Left forelimb (tissue), 1 donor: ENCODE measurements at regions not wholly inside any gene's neighbourhood (a gene's known extent, or its start where the extent isn't known, plus 50 kb on each side); places are given as distances from the start of the nearest gene placed in this dataset.
A peak's percentile ranks its signal among the peaks of the same experiment; 100 is the strongest.

Experiments used
- DNase-seq: peaks from one replicate; pipeline ENCODE4 v3.0.0-alpha.2; 2018; ENCODE audit warnings: low spot score

DNA sequence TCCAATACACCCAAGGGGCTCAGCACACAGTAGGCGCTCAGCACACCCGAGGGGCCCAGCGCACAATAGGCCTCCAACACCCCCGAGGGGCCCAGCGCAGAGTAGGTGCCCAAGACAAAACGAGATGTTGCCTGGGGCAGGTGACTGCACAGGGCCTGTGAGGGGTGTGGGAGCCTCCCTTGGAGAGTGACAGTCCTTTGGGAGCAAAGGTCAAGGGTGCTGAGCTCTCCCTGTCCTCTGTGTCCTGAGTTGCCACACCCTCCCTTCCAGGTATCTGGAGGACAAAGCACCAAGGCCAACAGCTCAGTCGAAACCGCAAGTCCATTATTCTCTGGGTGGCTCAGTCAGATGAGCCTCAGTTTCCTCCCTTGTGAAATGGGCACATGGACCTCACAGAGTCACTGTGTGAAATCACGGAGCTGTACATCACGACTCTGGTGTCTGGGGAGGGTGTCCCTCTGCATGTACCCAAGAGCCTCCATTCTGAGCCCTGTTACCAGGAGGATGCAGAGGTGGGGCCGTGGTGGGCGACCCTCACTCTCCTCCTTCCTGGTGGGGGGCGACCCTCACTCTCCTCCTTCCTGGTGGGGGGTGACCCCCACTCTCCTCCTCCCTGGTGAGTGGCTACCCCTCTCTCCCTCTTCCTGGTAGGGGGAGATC lies 81.3 kb downstream of the FOXL3 start:
- no peak for DNase-seq

DNA sequence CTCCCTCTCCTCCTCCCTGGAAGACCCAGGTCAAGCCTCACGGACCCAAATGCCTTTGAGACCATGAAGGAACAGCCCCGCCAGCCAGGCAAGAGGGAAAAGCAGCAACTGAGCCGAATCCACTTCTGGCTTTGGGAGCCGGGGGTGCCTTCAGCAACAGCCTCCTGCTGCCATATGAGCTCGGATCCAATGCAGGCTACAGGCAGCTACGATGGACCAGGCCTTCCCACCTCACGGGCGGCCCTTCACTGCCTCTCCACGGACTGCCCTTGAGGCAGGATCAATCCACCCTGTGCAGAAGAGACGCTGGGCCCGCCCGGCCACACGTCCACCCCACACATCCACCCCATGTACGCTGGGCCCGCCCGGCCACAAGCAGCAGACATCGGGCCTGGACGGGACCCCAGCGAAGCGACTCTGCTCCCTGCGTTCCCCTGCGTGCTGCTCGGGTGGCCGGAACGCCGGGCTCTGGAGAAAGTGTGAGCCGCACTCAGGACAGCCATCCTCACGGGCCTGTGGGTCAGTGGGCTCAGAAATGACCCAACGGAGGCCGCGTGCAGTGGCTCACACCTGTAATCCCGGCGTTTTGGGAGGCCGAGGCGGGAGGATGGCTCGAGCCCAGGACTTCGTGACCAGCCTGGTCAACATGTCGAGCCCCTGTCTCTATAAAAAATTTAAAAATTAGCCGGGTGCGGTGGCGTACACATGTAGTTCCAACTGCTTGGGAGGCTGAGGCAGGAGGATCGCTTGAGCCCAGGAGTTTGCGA lies 82.0 kb downstream of the FOXL3 start:
- DNase-seq = peak; percentile 63

DNA sequence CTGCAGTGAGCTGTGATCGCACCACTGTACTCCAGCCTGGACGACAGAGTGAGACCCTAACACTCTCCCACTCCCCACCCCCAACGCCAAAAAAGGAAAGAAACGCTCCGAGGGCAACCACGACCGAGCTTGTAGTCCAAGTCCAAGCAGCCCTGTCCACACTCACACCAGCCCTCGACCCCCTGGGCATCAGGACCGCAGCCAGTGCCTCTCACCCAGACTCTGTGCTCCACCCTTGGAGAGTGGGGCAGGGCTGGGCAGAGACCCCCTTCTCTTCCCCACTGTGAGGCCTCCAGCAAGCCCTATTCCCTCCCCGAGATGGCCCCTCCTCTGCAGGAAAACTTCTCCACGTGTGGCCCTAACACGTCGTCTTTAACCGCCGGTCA lies 82.6 kb downstream of the FOXL3 start:
- no peak for DNase-seq

DNA sequence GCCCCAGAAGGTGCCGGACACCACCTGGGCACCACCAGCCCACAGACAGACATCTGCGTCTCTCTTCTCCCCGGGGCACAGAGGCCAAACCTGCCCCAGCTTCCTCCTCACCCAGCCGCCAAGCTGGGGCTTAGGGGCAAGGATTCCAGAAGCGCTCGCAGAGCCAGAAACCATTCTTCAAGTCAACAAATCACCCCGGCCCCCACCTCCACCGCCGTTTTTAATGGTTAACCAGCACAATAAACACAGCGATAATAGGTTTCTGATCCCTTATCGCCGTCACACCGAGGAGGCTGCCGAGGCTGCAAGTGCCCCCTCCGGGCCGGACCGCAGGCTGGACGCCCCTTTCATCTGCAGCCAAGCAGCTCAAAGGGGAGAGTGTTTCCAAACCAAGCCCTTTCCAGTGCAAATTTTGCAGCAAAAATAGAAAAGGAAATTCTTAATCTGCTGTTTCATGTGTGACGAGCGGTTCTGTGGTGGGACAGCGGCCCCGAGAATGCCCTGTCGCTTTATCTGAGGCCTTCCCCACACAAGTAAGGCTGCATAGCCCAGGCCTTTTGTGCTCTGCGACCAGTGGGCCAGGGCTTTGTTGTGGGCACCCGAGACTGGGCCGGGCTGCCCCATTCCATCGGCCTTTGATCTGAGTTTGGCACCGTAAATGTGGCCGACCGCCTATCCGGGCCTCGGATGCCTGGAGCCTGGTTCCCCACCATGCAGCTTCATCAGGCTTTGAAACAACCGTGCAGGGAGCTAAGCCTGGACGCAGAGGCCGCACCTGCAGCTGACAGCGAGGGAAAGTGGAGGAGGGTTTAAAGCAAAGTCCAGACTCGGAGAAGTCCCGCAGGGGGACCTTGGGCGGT lies 83.2 kb downstream of the FOXL3 start:
- DNase-seq = peak; percentile 68

DNA sequence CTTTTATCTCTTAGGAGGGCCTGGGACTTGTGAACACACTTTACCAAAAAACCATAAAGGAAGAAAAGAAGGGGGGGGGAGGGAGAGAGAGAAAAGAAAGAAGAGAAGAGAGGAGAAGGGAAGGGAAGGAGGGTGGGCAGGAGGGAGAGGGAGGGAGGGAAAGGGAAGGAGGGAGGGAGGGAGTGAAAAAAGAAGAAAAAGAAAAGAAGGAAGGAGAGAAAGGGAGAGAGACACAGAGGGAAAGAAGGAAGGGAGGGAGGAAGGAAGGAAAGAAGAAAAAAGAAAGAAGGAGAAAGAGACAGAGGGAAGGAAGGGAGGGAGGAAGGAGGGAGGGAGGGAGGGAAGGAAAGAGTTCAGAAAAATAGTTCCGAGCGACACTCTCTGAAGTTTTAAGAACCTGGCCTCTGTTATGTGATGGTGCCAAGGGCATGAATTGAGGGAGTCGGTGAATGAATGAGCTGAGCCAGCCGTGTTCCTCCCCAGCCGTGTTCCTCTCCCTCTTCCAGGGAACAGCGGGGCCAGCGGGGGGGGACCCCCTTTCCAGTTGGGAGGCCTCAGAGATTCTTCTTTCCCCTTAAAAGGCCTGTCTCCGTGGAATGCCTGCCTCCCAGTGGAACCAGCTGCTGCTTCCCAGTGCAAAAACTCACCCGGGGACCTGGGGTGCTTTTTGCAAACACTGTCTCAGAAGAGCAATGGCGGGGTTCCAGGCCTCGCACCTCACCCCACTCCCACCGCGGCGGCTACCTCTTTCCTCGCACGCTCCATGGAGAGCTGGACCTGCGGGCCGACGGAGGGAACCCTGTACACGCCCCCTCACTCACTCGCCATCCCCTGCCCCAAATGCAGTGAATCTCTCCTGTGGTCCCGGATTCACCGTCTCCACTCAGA lies 84.1 kb downstream of the FOXL3 start:
- peak; percentile 33 for DNase-seq

DNA sequence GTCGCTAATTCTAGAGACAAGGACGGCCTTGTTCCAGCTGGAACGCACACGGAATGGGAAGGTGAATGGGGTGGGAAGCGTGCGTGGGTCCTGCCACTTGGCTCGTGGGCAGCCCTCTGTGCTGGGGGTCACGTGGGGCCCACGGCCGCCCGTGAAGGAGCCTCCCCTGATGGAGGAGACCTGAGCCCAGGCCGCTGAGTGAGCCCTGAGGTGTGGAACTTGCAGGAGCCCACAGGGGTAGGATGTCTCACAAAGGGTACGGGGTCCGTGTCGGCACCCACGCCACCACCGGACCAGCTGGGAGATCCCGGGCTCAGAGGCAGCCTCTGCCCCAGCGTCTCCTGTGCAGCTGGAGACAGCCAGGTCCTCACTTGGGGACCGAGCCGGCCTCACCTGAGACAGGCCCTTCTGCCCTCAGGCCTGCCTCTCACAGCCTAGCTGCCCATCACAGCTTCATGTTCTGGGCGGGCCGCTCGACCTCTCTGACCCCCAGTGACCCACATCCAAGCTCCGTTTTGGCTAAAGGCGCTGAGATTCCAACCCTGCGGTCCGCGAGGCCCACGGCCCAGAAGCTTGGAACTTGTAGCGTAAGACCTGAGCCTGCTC lies 84.8 kb downstream of the FOXL3 start:
- no peak for DNase-seq

DNA sequence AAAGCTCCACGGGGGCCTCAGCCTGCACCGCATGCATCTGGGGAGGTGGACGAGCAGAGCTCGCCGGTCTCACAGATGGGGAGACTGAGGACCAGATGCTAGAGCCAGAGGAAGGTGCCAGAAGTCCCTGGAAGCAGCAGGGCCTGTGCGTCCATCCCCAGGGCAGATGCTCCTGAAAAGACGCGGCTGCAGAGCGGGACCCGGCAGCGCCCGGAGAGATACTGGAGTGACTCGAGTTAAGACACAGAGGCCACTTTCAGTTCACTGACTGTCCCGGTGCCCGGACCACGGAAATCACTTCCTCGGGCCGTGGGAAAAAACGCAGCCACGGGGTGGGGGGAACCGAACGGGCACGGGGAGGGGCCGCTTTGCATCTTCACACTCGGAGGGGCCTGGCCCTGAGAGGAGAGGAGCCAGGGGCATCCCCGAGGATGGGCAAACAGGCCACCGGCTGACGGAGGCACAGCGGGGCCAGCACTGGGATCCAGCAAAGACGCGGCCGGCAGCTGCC lies 85.4 kb downstream of the FOXL3 start:
- peak; percentile 63 for DNase-seq

DNA sequence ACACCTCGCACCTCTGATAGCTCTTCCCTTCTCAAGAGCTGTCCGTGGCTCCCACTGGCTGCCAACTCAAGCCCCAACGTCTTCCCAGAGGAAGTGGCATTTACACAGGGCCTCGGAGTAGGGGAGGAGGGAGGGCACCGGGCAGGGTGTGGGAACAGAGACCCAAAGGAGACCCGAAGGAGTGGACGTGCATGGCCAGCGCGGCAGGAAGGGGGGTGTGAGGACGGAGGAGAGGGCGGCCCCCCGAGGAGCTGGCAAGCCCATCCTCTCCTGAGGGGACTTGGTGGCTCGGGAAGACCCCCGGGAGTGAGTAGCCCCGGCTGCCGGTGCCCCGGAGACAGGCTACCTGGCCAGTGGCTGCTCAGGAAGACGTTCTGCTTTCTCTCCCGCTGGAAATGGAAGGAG lies 85.9 kb downstream of the FOXL3 start:
- DNase-seq = no peak

DNA sequence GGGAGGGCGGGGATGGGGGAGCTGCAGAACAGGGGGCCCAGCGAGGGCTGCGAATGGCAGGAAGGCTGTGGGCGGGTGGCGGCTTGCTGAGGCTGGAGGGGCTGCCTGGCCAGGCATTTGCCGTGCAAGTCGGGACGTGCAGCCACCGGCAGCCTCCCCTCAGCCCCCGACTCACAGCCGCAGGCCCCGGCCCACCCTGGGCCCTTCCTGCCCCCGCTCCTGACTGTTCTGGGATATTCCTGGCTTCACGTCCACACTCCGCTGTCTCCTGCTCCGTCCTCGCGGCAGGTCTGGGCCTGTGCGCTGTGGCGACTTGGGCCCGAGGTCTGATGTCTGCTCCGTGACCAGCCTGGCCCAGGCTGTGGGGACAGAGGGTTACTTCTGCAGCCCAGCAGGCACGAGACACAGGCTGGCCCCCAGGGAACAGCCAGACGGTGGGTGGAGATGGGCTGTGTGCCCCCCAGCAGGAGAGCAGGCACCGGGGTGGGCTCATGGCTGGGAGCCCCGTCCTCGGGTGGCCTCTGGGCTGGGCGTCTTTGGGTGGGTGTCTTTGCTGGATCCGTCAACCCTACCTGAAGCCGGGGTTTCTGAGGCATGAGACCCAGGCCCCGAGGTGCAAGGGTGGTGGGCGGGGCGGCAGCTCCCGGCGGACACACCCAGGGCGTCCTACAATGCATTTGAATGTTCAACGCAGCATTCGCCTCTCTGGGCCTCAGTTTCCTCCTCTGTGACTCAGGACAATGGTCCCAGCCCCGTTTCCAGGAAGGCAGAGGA lies 86.5 kb downstream of the FOXL3 start:
- peak; percentile 65 for DNase-seq

DNA sequence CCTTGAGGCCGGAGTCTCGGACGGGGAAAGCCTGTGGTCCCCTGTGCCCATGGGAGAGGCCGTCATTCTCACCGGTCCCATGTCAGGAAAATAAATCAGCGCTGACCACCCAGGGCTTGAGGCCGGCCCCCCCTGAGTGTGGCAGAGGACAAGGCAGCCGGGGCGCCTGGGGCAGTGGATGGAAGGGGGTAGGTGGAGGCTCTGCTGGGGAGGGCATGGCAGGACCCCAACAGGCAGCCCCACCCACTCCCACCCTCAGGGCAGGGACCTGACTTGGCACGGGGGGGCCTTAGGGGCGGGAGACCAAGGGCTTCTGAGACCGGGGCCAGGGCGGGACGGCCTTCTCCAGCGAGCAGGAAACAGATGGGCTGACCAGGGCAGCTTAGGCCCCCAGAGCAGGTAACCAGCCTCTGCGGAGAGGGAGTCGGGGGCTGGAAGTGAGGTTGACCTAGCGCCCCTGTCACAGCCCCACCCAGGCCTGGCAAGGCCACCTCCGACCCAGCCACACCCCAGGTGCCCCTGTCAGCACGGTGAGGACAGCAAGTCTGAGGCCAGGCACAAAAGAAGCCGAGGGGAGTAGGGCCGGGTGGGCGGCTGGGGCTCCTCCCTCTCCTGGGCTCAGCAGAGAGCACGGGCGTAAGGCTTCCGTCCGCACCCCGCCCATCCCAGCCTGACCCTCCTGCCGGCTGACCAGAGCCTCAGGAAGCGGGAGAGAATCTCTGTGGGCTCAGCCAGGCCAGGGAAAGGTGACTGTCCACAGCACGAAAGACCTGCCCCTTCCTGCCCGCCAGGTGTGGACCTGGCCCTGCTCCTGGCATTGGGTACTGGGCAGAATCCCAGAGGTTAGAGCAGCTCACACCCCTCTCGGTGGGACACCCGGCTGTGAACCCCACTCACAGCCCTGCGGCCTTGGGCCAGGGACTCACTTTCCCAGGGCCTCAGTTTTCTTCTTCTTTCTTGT lies 87.4 kb downstream of the FOXL3 start:
- peak; percentile 61 for DNase-seq

DNA sequence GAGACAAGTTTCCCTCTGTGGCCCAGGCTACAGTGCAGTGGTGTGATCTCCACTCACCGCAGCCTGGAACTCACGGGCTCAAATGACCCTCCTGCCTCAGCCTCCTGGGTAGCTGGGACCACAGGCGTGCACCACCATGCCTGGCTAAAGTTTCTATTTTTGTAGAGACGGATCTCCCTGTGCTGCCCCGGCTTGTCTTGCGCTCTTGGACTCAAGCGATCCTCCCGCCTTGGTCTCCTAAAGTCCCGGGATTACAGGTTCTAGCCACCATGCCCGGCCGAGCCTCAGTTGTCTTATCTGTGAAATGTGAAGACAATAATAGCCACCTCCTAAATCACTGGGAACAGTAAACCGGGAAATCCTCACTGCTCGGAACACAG lies 88.1 kb downstream of the FOXL3 start:
- peak; percentile 37 for DNase-seq

DNA sequence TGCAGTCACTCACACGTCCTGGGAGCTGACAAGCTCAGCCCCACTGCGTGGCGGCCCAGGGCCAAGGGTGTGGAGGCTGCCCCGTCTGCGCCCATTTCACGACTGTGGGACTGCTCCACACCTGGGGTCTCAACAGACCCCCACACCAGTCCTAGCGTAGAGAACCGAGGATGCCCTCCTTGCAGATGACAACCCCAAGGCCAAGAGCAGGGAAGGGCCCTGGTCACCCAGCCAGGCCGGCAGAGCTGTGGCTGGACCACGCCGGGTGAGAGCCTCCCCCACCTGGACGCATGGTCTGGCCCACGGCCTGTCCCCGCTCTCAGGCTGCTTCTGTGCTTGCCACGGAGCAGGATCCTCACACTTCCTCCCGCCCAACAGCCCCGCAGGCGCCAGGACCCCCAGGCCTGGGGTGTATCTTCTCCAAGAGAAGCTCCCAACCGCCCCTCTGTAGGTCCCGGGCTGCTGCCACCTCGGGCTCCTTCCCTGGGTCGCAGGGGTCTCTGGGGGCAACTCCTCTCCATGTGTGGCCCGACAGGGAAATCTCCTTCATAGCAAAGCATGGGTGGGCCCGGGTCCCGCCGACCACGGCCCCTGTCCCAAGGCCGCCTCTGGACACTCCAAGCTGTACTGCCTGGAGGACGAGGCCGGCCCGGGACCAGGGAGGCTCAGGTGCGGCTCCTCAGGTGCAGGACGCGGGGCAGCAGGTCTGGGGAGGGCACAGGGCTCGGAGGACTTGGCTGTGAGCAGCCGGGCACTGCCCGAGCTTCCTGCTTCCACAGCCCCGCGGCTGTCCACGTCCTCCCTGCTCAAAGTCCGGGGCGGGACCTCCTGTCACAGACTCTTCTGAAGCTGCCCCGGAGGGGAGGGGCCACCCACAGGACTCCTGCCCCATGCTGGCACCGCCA lies 88.8 kb downstream of the FOXL3 start:
- peak; percentile 62 for DNase-seq

DNA sequence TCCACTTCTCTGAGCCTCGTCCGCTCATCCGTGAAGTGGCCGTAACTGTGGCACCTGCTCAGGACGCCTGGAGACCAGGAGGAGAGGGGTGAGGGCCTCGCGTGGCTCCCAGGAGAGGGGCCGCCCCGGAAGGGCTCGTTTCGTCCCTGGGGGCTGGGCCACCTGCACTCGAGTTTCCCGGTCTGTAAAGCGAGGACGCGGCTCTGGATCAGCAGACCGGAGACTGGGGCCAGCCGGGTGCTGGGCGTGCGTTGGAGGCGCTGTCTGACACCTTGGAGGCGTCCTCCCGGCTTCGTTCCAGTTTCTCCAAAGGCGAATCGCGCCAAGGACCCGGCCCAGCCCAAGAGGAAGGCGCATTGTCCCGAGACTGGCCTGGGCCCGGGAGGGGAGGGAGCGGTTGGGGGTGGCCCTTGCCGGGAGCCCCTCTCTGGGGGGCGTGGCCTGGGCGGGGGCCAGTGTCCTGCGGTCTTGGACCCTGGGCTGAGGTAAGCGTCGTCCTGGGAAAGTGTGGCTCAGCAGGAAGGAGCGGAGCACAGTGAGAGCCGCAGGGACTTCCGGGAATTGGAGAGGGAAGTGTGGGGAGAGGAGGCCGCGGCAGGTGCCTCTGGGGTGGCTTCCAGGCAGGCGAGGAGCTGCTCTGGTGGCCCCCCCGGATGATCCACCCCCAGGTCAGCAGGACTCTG lies 89.6 kb downstream of the FOXL3 start:
- DNase-seq = peak; percentile 66

DNA sequence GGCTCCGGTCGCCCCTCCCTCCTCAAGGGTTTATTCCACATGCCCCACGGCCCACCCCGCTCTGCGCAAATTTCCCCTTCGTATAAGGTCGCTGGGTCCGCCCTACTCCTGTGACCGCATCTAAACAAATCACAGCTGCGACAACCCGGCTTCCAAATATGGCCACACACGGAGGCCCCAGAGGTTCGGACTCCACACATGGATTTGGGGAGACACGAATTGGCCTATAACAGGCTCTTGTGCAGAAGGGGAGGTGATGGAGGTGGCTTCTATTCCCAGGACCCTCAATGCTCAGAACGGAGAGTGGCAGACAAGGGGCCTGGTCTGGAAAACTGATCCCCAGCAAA lies 90.1 kb downstream of the FOXL3 start:
- peak; percentile 64 for DNase-seq

DNA sequence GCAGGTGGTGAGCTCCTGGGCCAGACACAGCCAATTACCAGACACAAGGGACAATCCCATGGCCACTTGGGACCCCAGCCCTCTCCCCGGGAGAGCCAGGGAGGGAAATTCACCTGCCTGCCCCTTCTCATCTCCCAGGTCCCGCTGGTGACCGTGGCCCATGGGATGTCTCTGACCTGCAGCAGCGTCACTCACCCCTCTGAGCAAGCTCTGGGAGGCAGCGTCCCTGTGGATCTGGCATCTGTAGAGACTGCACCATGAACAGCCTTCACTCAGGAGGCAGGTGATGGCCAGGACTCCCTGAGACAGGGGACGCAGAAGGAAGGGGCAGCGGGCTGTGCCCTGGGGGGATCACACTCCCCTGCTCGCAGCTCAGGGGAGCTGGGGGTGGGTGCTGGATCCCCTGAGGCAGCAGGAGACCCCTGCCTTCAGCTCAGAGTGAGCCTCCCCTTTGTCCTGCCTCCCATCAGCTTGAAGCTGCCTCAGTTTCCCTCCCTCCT lies 90.8 kb downstream of the FOXL3 start:
- DNase-seq = peak; percentile 55

DNA sequence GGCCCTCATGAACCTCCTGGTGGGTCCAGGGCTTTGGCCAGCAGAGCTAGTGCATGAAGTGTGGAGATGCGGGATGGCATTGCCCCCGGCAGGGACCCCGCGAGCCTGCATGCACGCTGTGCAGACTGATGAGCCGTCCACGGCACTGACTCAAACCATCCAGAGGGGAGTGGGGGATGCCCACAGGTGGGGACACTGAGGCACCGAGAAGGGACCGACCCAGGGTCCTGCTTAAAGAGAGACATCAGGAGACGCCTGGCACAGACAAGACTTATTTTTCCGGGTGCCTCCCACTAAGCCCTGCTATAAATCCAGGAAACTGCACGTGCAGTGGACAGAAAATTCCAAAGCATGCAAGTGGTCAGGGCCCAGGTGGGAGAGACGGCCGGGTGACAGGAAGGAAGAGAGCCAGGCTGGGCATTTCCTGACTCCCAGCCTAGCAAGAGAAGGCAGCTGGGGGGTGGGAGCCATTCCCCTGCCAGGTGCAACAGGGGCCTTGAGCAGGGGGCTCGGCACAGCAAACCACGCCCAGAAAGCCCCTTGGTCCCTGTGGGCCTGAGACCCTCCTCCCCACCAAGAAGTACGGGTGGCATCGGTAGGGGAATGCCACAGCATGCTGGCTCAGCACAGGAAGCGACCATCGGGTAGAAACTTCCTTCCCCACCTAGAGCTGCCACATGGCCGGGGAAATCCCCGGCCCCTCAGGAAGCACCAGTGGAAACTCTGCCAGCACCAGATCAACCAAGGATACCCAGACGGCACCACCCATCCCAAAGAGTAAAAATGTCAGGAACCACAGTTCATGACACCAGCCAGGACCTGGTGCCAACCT lies 91.5 kb downstream of the FOXL3 start:
- DNase-seq = peak; percentile 64

DNA sequence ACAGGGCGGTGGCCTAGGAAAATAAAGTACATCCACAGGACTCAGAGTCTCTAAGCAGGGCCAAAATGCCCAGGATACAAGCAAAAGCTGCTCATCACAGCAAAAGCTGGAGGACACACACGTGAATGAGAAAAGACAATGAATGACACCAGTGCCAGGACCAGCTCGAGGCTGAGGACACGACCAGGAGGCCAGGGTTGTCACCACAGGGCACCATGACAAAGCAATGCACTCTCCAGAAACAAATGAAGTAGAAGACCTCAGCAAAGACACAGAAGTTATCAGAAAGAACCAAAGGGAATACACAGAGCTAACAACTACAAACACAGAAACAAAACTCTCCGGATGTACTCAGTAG lies 92.1 kb downstream of the FOXL3 start:
- DNase-seq = peak; percentile 40
